ENCODE measurements at regions not wholly inside any gene's neighbourhood (a gene's known extent, or its start where the extent isn't known, plus 50 kb on each side); places are given as distances from the start of the nearest gene placed in this dataset.

- TF ChIP-seq ATF6 (CRISPR knock-in tag; conservative IDR thresholded peaks at IDR 0.05) (no peak), ZNF709 (CRISPR knock-in tag; IDR thresholded peaks at IDR 0.05) (no peak), ZNF562 (CRISPR knock-in tag; IDR thresholded peaks at IDR 0.05; ENCODE audit: borderline replicate concordance) (no peak), ZNF207 (IDR thresholded peaks at IDR 0.05; ENCODE audit: borderline replicate concordance) (no peak), JUND (CRISPR knock-in tag; IDR thresholded peaks at IDR 0.05) (no peak), ZNF530 (CRISPR knock-in tag; IDR thresholded peaks at IDR 0.05; ENCODE audit: low read depth) (no peak), HNRNPL (IDR thresholded peaks at IDR 0.05; ENCODE audit: low read depth, low read length) (no peak), SMYD3 (CRISPR knock-in tag; IDR thresholded peaks at IDR 0.05) (no peak), ZNF143 (CRISPR knock-in tag; IDR thresholded peaks at IDR 0.05) (no peak), MXI1 (IDR thresholded peaks at IDR 0.05; ENCODE audit: borderline replicate concordance, low read depth, low read length) (no peak), ZNF788 (CRISPR knock-in tag; IDR thresholded peaks at IDR 0.05; ENCODE audit: borderline replicate concordance) (no peak), ZNF121 (CRISPR knock-in tag; IDR thresholded peaks at IDR 0.05) (no peak), ZFP36L1 (CRISPR knock-in tag; IDR thresholded peaks at IDR 0.05) (no peak), ZFAT (CRISPR knock-in tag; conservative IDR thresholded peaks at IDR 0.05) (no peak), ZNF557 (CRISPR knock-in tag; IDR thresholded peaks at IDR 0.05) (no peak), RBM39 (IDR thresholded peaks at IDR 0.05; ENCODE audit: low read depth, low read length, poor library complexity, severe bottlenecking) (no peak), SAP130 (CRISPR knock-in tag; IDR thresholded peaks at IDR 0.05; ENCODE audit: low read depth) (peak; percentile 7; the same call in 1 of the 2 replicates), ZSCAN31 (CRISPR knock-in tag; IDR thresholded peaks at IDR 0.05; ENCODE audit: low read depth) (no peak), MNT (IDR thresholded peaks at IDR 0.05) (no peak), HOXA9 (CRISPR knock-in tag; IDR thresholded peaks at IDR 0.05; ENCODE audit: borderline replicate concordance) (no peak), FOXA1 (IDR thresholded peaks at IDR 0.05) (no peak), FOXA1 (CRISPR knock-in tag; IDR thresholded peaks at IDR 0.05) (no peak), ZNF33A (CRISPR knock-in tag; IDR thresholded peaks at IDR 0.05; ENCODE audit: borderline replicate concordance) (no peak), ZSCAN20 (CRISPR knock-in tag; IDR thresholded peaks at IDR 0.05; ENCODE audit: borderline replicate concordance) (no peak), GZF1 (CRISPR knock-in tag; IDR thresholded peaks at IDR 0.05) (no peak)
- TF ChIP-seq, protein P1, sequence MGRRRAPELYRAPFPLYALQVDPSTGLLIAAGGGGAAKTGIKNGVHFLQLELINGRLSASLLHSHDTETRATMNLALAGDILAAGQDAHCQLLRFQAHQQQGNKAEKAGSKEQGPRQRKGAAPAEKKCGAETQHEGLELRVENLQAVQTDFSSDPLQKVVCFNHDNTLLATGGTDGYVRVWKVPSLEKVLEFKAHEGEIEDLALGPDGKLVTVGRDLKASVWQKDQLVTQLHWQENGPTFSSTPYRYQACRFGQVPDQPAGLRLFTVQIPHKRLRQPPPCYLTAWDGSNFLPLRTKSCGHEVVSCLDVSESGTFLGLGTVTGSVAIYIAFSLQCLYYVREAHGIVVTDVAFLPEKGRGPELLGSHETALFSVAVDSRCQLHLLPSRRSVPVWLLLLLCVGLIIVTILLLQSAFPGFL (CRISPR knock-in tag; IDR thresholded peaks at IDR 0.05): no peak
- TF ChIP-seq, protein P2, sequence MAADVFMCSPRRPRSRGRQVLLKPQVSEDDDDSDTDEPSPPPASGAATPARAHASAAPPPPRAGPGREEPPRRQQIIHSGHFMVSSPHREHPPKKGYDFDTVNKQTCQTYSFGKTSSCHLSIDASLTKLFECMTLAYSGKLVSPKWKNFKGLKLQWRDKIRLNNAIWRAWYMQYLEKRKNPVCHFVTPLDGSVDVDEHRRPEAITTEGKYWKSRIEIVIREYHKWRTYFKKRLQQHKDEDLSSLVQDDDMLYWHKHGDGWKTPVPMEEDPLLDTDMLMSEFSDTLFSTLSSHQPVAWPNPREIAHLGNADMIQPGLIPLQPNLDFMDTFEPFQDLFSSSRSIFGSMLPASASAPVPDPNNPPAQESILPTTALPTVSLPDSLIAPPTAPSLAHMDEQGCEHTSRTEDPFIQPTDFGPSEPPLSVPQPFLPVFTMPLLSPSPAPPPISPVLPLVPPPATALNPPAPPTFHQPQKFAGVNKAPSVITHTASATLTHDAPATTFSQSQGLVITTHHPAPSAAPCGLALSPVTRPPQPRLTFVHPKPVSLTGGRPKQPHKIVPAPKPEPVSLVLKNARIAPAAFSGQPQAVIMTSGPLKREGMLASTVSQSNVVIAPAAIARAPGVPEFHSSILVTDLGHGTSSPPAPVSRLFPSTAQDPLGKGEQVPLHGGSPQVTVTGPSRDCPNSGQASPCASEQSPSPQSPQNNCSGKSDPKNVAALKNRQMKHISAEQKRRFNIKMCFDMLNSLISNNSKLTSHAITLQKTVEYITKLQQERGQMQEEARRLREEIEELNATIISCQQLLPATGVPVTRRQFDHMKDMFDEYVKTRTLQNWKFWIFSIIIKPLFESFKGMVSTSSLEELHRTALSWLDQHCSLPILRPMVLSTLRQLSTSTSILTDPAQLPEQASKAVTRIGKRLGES (CRISPR knock-in tag; IDR thresholded peaks at IDR 0.05; ENCODE audit: borderline replicate concordance): no peak
Observed at GRCh38 chr2:215830304-215830703, 183.0 kb downstream of the MREG start (continued).

All from HepG2 (cell line).